ENCODE measurements at regions not wholly inside any gene's neighbourhood (a gene's known extent, or its start where the extent isn't known, plus 50 kb on each side); places are given as distances from the start of the nearest gene placed in this dataset.

DNA sequence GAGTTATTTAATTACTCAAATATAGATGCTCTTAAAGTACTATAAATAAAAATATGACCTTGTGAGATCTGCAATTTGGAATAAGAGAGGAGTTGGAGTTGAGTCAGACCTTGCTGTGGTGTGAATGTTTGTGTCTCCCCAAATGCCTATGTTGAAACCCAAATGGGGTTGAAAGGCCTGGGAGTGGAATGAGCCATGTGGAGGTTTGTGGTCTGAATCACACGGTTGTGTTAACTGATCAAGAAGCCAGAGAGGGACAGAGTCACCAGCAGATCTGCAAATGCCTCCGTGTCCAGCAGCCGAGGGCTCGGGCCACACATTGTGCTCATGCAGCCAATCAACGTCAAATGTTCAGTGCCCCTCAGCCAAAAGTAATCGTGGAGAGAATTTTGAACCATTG lies 404.4 kb downstream of the ICE1 start:
- ChIA-PET CTCF (no interaction called here), POLR2A (ENCODE audit: low non-redundant PET) (no interaction called here)
- no peak overlapping the region for H3K27ac ChIP-seq
- no peak for DNase-seq (ENCODE audit: low spot score)
- TF ChIP-seq, protein P1, sequence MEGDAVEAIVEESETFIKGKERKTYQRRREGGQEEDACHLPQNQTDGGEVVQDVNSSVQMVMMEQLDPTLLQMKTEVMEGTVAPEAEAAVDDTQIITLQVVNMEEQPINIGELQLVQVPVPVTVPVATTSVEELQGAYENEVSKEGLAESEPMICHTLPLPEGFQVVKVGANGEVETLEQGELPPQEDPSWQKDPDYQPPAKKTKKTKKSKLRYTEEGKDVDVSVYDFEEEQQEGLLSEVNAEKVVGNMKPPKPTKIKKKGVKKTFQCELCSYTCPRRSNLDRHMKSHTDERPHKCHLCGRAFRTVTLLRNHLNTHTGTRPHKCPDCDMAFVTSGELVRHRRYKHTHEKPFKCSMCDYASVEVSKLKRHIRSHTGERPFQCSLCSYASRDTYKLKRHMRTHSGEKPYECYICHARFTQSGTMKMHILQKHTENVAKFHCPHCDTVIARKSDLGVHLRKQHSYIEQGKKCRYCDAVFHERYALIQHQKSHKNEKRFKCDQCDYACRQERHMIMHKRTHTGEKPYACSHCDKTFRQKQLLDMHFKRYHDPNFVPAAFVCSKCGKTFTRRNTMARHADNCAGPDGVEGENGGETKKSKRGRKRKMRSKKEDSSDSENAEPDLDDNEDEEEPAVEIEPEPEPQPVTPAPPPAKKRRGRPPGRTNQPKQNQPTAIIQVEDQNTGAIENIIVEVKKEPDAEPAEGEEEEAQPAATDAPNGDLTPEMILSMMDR (conservative IDR thresholded peaks at IDR 0.05; ENCODE audit: low read depth), result no peak

DNA sequence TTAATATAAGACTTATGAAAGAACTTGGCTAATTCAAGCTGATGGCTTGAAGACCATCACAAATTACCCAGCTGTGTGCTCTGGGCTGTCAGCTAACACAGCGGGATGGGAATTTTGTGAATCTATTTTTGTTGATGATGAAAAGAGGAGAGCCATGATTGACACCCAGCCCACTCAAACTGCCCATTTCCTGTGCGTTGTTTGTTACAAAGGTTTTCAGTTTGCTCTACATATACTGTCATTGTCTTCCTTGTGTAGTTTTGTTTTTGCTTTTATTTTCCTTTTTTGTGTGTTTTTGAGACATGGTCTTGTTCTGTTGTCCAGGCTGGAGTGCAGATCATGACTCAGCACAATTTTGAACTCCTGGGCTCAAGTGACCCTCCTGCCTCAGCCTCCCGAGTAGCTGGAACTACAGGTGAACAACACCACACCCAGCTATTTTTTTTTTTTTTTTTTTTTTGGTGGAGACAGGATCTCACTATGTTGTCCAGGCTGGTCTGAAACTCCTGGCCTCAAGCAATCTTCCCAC lies 400.3 kb downstream of the ICE1 start:
- DNase-seq (ENCODE audit: low spot score), result no peak
- TF ChIP-seq, protein P1 (conservative IDR thresholded peaks at IDR 0.05; ENCODE audit: low read depth), result no peak
- no peak overlapping the region for H3K27ac ChIP-seq
- POLR2A ChIA-PET (ENCODE audit: low non-redundant PET), result no interaction called here
- CTCF ChIA-PET, result no interaction called here

DNA sequence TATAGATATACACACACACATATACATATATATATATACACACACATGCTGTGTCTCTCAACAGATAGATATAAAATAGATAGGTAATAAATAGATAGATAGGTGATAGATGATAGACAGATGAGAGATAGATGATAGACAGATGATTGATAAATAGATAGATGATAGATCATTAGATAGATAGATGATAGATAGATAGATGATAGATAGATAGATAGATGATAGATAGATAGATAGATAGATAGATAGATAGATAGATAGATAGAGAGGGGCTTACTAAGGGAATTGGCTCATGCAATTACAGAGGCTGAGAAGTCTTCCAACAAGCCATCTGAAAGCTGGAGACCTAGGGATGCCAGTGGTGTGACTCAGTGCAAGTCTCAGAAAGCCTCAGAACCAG lies 394.5 kb downstream of the ICE1 start:
- TF ChIP-seq, protein P1 (conservative IDR thresholded peaks at IDR 0.05; ENCODE audit: low read depth), result no peak
- ChIA-PET POLR2A (ENCODE audit: low non-redundant PET) (no interaction called here), CTCF (no interaction called here)
- no peak for DNase-seq (ENCODE audit: low spot score)
- H3K27ac ChIP-seq, result no peak overlapping the region

DNA sequence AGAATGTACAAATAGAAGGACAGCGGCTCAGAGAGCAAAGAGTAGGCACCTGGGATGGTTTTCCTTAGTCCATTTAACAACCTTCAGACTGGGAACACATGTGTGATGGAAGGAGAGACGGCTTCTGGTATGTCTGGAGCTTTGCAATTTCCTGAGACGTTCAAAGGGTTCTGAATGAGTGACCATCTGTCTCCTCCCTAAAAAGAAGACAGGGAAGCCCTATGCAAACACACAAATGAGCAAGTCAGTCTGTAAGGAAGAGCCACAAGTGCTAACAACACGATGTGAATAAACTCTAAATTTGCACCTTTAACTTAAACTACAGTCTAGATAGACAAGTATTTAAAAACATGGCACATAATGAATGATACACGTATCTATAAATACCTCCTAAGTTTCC lies 391.0 kb downstream of the ICE1 start:
- TF ChIP-seq, protein P1 (conservative IDR thresholded peaks at IDR 0.05; ENCODE audit: low read depth), result no peak
- ChIA-PET POLR2A (ENCODE audit: low non-redundant PET) (no interaction called here), CTCF (interaction anchor here (0.5 kb wide), 1 partner anchor 1929 kb away, joined by 4 read pairs; no protein-coding TSS in a partner anchor)
- H3K27ac ChIP-seq, result no peak overlapping the region
- no peak for DNase-seq (ENCODE audit: low spot score)

DNA sequence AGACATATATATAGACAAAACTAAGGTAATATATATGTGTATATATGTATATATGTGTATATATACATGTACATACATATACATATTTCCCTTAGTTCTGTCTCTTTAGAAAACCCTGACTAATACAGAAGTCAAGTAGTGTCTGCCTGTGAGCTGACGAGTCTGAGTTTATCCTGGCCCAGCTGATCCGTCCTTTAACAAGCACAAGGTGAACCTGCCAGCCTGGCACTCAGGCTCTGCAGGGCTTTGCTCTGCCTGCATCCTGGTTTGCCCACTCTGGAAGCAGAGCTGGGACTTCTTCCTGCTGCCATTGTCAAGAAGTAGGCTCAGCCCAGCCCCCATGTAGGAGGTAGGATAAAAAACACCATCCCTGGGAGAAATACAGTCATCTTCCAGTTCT lies 388.0 kb downstream of the ICE1 start:
- DNase-seq (ENCODE audit: low spot score), result no peak
- CTCF ChIA-PET, result no interaction called here
- no peak overlapping the region for H3K27ac ChIP-seq
- TF ChIP-seq, protein P1 (conservative IDR thresholded peaks at IDR 0.05; ENCODE audit: low read depth), result no peak
- POLR2A ChIA-PET (ENCODE audit: low non-redundant PET), result no interaction called here

DNA sequence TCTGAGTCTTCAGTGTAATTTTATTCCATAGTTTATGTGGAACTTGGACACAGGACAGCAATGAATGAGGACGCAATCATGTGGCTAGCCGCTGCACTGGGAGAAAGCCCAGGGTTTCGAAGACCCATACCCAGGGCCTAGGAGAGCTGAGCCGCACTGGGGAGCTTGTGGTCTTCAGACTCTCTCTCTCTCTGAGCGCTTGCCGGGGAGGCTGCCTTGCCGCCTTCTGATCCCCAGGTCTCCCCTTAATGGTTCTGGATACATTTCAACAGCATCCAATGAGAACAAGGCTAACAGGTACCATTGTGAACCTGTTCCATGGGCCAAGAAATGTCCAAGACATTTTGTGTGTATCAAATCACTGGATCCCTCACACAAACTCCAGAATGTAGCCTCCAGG lies 383.4 kb downstream of the ICE1 start:
- H3K27ac ChIP-seq, result no peak overlapping the region
- CTCF ChIA-PET, result interaction anchor here (0.7 kb wide), 1 partner anchor 124 kb away, joined by 3 read pairs; no protein-coding TSS in a partner anchor
- no peak for DNase-seq (ENCODE audit: low spot score)
- POLR2A ChIA-PET (ENCODE audit: low non-redundant PET), result no interaction called here
- TF ChIP-seq, protein P1 (conservative IDR thresholded peaks at IDR 0.05; ENCODE audit: low read depth), result no peak
